DOHH2 (cell line): ENCODE measurements at regions not wholly inside any gene's neighbourhood (a gene's known extent, or its start where the extent isn't known, plus 50 kb on each side); places are given as distances from the start of the nearest gene placed in this dataset.

Source experiments
- H3F3A ChIP-seq: fragments of 200-600 bp; sonication (generic), shearing (Covaris generic); 2 replicates; pipeline ENCODE4 v1.6.0; 2016; ENCODE audit warnings: antibody characterized with exemption, mild to moderate bottlenecking; ENCODE audit not compliant: control insufficient read depth, insufficient read depth
- H3K27ac ChIP-seq: fragments of 200-600 bp; sonication (generic); 2 replicates; pipeline ENCODE4 v1.5.1; 2014; ENCODE audit warnings: low read depth, mild to moderate bottlenecking, low read length, moderate library complexity
- H3K27me3 ChIP-seq: fragments of 200-600 bp; sonication (generic); 2 replicates; pipeline ENCODE4 v1.6.1; 2014; ENCODE audit warnings: mild to moderate bottlenecking, low read length, mixed read lengths; ENCODE audit not compliant: control insufficient read depth
- H3K36me3 ChIP-seq: fragments of 200-600 bp; sonication (generic); 2 replicates; pipeline ENCODE4 v1.6.1; 2014; ENCODE audit warnings: mild to moderate bottlenecking, low read length, moderate library complexity, mixed read lengths; ENCODE audit not compliant: control insufficient read depth
- H3K4me1 ChIP-seq: fragments of 200-600 bp; sonication (generic); 2 replicates; pipeline ENCODE4 v1.6.1; 2014; ENCODE audit warnings: mild to moderate bottlenecking, low read length, mixed read lengths; ENCODE audit not compliant: control insufficient read depth
- H3K4me2 ChIP-seq: fragments of 200-600 bp; sonication (generic); 2 replicates; pipeline ENCODE4 v1.6.0; 2014; ENCODE audit warnings: mild to moderate bottlenecking, low read length, moderate library complexity
- H3K4me3 ChIP-seq: fragments of 200-600 bp; sonication (generic); 2 replicates; pipeline ENCODE4 v1.5.1; 2014; ENCODE audit warnings: mild to moderate bottlenecking, low read length, mixed read lengths
- H3K79me2 ChIP-seq: fragments of 200-600 bp; sonication (generic); 2 replicates; pipeline ENCODE4 v1.6.1; 2014; ENCODE audit warnings: mild to moderate bottlenecking, low read length, mixed read lengths; ENCODE audit not compliant: control insufficient read depth
- H3K9me2 ChIP-seq: fragments of 200-600 bp; sonication (generic); replicated peaks from 2 replicates; pipeline ENCODE4 v1.6.1; 2014; ENCODE audit warnings: mild to moderate bottlenecking, low read length, mixed read lengths; ENCODE audit not compliant: control insufficient read depth
- H3K9me3 ChIP-seq: fragments of 200-600 bp; sonication (generic); 2 replicates; pipeline ENCODE4 v1.6.1; 2014; ENCODE audit warnings: antibody characterized with exemption, low read length, mixed read lengths; ENCODE audit not compliant: control insufficient read depth, insufficient read depth
- H4K20me1 ChIP-seq: fragments of 200-600 bp; sonication (generic); 2 replicates; pipeline ENCODE4 v1.6.0; 2014; ENCODE audit warnings: low read depth, mild to moderate bottlenecking, antibody characterized with exemption, low read length, moderate library complexity; ENCODE audit not compliant: control insufficient read depth, insufficient read depth
- EZH2phosphoT487 ChIP-seq: fragments of 200-600 bp; sonication (generic); IDR thresholded peaks from 2 replicates; pipeline ENCODE4 v1.6.1; 2017; ENCODE audit warnings: borderline replicate concordance, mild to moderate bottlenecking, antibody characterized with exemption, low read length, moderate library complexity, mixed read lengths
- TF ChIP-seq, protein P1 (sequence below): fragments of 200-600 bp; sonication (generic); IDR thresholded peaks from one replicate; pipeline ENCODE4 v1.5.1; 2014; ENCODE audit warnings: antibody characterized with exemption, mild to moderate bottlenecking, low read depth, low read length; ENCODE audit not compliant: poor library complexity, severe bottlenecking

DNA sequence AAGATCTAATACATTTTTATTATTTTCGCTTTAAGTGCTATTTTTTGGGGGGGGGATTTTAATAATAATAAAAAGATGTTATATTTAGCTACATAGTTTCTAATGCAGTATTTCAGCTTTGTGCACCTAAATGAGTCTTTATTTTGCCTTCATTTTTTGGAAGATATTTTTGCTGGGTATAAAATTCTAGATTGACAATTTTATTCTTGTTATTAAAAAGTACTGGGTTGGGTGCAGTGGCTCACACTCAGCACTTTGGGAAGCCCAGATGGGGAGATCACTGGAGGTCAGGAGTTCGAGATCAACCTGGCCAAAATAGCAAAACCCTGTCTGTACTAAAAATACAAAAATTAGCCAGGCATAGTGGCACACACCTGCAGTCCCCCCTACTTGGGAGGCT lies 173.6 kb downstream of the SLC15A5 start:
- Histone ChIP-seq H3K27ac (no peak overlapping the region), H3K4me3 (no peak overlapping the region), H4K20me1 (no peaks in the 10 kb centered on the region), H3K4me2 (no peak overlapping the region), H3K79me2 (no peaks in the 10 kb centered on the region), H3K27me3 (no peaks in the 10 kb centered on the region), H3F3A (no peaks in the 10 kb centered on the region), H3K9me3 (peaks cover 4% of the 10 kb centered on the region; the same call in 1 of the 2 replicates), H3K36me3 (no peaks in the 10 kb centered on the region), H3K9me2 (no peaks in the 10 kb centered on the region), H3K4me1 (no peaks in the 10 kb centered on the region)
- TF ChIP-seq EZH2phosphoT487, result no peak
- TF ChIP-seq, protein P1, sequence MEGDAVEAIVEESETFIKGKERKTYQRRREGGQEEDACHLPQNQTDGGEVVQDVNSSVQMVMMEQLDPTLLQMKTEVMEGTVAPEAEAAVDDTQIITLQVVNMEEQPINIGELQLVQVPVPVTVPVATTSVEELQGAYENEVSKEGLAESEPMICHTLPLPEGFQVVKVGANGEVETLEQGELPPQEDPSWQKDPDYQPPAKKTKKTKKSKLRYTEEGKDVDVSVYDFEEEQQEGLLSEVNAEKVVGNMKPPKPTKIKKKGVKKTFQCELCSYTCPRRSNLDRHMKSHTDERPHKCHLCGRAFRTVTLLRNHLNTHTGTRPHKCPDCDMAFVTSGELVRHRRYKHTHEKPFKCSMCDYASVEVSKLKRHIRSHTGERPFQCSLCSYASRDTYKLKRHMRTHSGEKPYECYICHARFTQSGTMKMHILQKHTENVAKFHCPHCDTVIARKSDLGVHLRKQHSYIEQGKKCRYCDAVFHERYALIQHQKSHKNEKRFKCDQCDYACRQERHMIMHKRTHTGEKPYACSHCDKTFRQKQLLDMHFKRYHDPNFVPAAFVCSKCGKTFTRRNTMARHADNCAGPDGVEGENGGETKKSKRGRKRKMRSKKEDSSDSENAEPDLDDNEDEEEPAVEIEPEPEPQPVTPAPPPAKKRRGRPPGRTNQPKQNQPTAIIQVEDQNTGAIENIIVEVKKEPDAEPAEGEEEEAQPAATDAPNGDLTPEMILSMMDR, result no peak

DNA sequence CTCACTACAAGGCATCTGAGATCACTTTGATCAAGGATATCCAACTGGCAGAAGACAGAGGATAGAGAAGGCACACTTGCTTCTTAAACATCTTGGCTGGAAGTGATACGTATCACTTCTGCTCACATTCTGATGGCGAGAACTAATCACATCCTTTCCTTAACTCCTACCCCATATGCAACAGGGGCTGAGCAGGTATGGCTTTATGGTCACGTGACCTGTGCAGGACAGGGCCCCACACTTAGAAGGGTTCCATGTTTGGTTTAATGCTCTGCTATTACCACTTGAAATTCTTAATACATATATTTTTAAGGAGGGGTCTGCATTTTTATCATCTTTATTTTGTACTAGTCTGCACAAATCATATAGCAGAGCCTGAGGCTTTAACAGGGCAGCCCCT lies 177.3 kb downstream of the SLC15A5 start:
- Histone ChIP-seq H3K79me2 (no peaks in the 10 kb centered on the region), H3K27me3 (no peaks in the 10 kb centered on the region), H3K4me3 (no peak overlapping the region), H3K36me3 (no peaks in the 10 kb centered on the region), H3K4me1 (no peaks in the 10 kb centered on the region), H3K9me3 (peaks cover 4% of the 10 kb centered on the region; the same call in 1 of the 2 replicates), H3K27ac (no peak overlapping the region), H3F3A (no peaks in the 10 kb centered on the region), H4K20me1 (no peaks in the 10 kb centered on the region), H3K9me2 (no peaks in the 10 kb centered on the region), H3K4me2 (no peak overlapping the region)
- no peak for TF ChIP-seq EZH2phosphoT487
- TF ChIP-seq, protein P1, result no peak

GRCh38 chr12:16096273-16096849 lies 181.1 kb downstream of the SLC15A5 start:
- Histone ChIP-seq H3K36me3 (no peaks in the 10 kb centered on the region), H3K4me2 (no peak overlapping the region), H4K20me1 (no peaks in the 10 kb centered on the region), H3K4me1 (no peaks in the 10 kb centered on the region), H3K9me2 (no peaks in the 10 kb centered on the region), H3K79me2 (no peaks in the 10 kb centered on the region), H3F3A (no peaks in the 10 kb centered on the region), H3K27me3 (no peaks in the 10 kb centered on the region), H3K4me3 (no peak overlapping the region), H3K9me3 (0 out of 2 replicates have a peak, but pooled peaks cover 2% of the 10 kb centered on the region), H3K27ac (no peak overlapping the region)
- no peak for TF ChIP-seq EZH2phosphoT487
- TF ChIP-seq, protein P1, result no peak
